K562 (cell line): ENCODE measurements at regions not wholly inside any gene's neighbourhood (a gene's known extent, or its start where the extent isn't known, plus 50 kb on each side); places are given as distances from the start of the nearest gene placed in this dataset.

Experiments
- SMAD1 ChIP-seq: fragments of 150-350 bp; IDR thresholded peaks from 2 replicates; pipeline ENCODE4 v1.6.1; 2014; ENCODE audit warnings: low read length, low read depth; ENCODE audit not compliant: partially characterized antibody
- TF ChIP-seq, protein P1 (sequence below): fragments of 450-650 bp; IDR thresholded peaks from 2 replicates; pipeline ENCODE4 v1.6.1; 2014; ENCODE audit warnings: low read depth, mild to moderate bottlenecking, moderate library complexity, borderline replicate concordance

DNA sequence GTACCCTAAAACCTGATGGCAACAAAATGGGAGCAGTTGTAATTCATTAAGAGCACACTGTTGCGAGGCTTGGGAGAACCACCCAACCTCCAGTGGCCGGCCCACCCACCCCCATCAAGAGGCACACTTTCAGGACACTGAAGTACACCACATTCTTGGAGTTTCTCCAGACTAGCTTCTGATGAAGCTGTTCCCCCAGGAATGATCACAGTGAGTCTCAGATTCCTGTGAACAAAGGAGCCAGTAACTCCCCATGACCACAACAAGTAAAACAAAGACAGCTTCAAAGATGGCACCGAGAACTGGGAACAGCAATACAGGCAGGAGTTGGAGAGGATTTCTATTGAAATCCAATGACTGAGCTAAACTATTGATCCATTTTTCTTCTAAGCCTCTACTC is 126.0 kb downstream of the ST8SIA2 start (continued):
- TF ChIP-seq, protein P1, sequence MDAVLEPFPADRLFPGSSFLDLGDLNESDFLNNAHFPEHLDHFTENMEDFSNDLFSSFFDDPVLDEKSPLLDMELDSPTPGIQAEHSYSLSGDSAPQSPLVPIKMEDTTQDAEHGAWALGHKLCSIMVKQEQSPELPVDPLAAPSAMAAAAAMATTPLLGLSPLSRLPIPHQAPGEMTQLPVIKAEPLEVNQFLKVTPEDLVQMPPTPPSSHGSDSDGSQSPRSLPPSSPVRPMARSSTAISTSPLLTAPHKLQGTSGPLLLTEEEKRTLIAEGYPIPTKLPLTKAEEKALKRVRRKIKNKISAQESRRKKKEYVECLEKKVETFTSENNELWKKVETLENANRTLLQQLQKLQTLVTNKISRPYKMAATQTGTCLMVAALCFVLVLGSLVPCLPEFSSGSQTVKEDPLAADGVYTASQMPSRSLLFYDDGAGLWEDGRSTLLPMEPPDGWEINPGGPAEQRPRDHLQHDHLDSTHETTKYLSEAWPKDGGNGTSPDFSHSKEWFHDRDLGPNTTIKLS = no peak
- no peak for TF ChIP-seq SMAD1
